GM19328 (cell line): ENCODE measurements at regions not wholly inside any gene's neighbourhood (a gene's known extent, or its start where the extent isn't known, plus 50 kb on each side); places are given as distances from the start of the nearest gene placed in this dataset.

Experiments
- ATAC-seq: cut with Tn5 transposase; IDR thresholded peaks from one replicate; pipeline ENCODE4 v1.9.1; 2021; ENCODE audit warnings: mild to moderate bottlenecking, moderate library complexity; ENCODE audit not compliant: unreplicated experiment

GRCh38 chr6:22399693-22400092 lies 102.9 kb upstream of the PRL start:
- no peak for ATAC-seq

GRCh38 chr6:22401206-22401605 lies 104.4 kb upstream of the PRL start:
- no peak for ATAC-seq

- no peak for ATAC-seq
Observed at GRCh38 chr6:22401932-22402331, 105.1 kb upstream of the PRL start.

- ATAC-seq = no peak
Observed at GRCh38 chr6:22409486-22409885, 112.7 kb upstream of the PRL start.

GRCh38 chr6:22411376-22412105 lies 114.7 kb upstream of the PRL start:
- no peak for ATAC-seq

GRCh38 chr6:22412994-22413393 lies 116.2 kb upstream of the PRL start:
- no peak for ATAC-seq

GRCh38 chr6:22413681-22414311 lies 117.0 kb upstream of the PRL start:
- ATAC-seq = no peak

DNA sequence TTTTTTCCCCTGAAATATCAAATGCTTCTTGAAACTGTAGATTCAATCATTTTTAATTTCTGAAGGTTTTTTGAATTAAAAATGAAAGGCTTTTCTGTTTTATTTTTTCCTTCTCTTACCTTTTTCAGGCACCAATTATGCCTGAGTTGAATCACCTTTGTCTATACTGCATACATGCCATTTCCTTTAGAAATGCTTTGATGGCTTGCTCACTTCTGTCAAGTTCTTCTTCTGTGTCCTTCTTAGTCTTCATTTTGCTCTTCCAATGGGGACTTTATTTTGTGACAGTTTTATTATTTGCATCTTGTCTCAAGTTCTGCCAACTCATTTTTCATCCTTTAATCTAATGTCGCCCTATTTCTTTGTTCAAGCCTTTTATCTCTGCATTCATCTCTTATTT lies 121.9 kb upstream of the PRL start:
- ATAC-seq = no peak

- ATAC-seq = no peak
Observed at GRCh38 chr6:22421198-22421597, 124.4 kb upstream of the PRL start.

- ATAC-seq = no peak
Observed at GRCh38 chr6:22424196-22424595, 127.4 kb upstream of the PRL start.

DNA sequence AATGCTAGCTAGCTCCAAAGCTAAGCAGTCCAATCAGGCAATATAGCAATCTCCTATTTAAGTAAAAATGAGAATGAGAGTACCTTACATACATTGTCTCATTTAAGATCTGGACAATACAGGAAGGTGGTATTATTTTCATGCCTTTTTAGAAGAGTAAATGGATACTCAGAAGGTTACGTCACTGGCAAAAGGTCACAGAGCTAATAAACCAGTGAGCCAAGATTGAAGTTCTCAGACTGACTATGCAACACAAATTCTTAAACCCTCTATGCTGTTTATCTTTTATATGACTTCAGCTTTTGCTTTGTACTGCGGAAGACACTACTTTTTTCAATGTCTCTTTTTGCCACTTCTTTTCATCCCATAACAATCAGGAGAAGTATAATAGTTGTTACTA lies 135.2 kb upstream of the PRL start:
- no peak for ATAC-seq

GRCh38 chr6:22433745-22434144 lies 135.6 kb upstream of the HDGFL1 start:
- no peak for ATAC-seq

- no peak for ATAC-seq
Observed at GRCh38 chr6:22435151-22435550, 134.2 kb upstream of the HDGFL1 start.

DNA sequence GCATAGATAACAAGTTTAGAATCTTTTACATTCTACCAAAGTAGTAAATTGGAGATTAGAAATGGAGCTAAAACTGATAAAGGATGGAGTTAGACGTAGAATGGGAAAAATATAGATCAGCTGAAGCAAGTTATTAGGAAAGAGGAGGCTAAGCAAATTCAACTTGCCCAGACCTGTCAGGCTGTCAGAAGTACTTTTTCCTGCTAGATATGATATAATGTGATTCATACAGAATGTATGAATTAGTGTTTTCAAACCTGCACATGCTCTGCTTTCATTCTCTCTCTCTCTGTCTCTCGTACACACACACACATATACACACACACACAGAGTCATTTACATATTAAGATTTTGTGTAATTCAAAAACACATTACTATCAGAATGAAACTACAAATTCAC lies 133.2 kb upstream of the HDGFL1 start:
- no peak for ATAC-seq

DNA sequence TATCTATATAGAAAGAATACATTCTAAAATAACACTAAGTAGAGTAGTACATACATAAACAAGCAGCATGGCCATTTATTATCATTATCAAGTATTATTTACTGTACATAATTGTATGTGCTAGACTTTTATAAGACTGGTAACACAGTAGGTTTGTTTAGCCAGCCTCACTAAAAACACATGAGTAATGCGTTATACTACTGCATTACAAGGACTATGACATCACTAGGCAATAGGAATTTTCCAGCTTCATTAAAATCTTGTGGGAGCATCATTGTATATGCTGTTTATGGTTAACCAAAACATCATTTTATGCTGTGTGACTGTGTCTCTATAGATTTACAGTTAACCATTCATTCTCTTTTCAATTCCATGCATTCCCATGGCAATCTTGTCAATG lies 131.7 kb upstream of the HDGFL1 start:
- no peak for ATAC-seq

DNA sequence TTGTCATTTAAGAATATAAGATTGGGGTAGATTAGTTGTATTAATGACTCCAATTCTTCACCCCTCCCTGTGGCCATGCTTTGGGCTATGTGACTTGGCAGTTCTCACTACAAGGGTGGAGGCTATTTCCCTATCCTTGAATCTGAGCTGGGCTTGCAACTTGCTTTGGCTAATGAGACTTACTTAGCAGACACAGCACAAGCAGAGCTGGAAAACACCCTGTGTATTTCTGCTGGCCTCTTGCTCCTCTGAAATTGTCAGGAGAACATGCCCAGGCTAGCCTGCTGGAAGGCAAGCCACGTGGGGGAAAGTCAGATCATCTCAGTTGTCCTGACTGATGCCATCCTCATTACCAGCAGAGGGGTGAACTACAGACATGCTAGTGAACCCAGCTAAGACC lies 126.5 kb upstream of the HDGFL1 start:
- ATAC-seq = no peak

DNA sequence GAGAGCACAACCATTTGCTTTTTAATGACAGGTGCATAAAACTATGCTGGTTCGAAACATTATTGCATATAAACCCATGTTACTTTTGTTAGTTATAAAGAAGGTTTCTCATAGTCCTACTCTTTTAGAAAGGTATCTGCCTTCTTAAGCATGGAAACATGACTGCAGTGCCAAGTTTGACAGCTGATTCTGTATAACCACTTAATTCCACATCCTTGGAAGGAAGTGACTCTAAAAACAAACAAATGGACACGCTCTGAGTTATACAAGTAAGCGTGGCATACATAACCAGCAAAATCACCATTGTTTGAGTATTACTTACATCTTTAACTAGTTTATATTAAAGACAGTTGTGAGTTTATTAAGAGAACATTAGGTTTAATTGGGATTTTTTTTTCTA lies 125.0 kb upstream of the HDGFL1 start:
- no peak for ATAC-seq

DNA sequence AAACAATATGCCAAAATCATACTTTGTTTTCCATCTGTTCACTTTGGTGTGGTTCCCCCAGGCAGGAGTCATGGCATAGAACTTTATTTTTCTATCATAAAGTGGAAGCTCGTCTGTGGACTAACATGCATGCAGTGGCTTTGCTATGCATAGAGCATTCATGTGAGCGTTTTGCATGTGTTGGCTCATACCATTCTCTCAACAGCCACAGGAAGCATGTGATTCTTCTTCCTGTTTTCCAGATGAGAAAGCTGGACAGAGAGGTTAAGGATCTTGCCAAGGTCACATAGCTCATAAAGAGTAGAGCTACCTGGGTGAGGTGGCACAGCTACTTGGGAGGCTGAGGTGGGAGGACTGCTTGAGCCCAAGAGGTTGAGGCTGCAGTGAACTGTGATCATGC lies 123.4 kb upstream of the HDGFL1 start:
- ATAC-seq = no peak

- ATAC-seq = no peak
Observed at GRCh38 chr6:22447249-22448196, 121.8 kb upstream of the HDGFL1 start.

DNA sequence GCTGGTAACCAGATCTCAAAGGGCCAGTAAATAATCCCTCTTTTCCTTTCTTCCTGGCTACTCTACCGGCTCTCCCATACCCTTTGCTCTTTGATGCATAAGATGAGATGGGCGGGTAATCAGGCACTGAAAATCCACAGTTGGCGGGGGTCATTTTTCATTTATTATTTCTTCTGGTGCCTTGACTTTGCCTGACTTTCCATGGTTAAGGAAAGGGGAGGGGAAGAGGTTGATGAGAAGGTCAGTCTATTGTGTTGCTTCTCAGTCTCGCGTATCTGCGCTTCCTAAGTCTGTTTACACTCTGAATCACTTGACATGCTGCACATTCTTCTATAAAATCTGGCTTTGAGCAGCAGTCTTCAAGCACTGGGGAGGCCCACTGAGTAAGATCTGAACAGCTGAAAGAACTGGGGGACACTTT lies 121.1 kb upstream of the HDGFL1 start:
- no peak for ATAC-seq

- no peak for ATAC-seq
Observed at GRCh38 chr6:22451962-22452361, 117.4 kb upstream of the HDGFL1 start.

DNA sequence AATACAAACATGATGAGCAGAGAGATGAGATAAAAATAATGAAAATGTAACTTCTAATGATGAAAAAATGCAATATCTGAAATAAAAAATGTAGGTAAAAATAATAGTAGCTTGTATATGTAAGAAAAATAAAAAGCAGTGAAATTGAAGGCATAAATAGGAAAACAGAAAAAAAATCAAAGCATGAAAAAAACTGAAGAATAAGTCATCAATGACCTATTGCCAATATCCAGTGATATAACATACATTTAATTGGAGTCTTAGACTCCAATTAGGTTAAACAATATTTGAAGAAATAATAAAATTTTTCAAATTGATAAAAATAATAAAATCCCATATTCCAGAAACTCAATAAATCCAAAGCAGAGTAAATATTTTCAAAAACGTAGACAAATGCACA lies 114.0 kb upstream of the HDGFL1 start:
- no peak for ATAC-seq
